ENCODE measurements at regions not wholly inside any gene's neighbourhood (a gene's known extent, or its start where the extent isn't known, plus 50 kb on each side); places are given as distances from the start of the nearest gene placed in this dataset.

DNA sequence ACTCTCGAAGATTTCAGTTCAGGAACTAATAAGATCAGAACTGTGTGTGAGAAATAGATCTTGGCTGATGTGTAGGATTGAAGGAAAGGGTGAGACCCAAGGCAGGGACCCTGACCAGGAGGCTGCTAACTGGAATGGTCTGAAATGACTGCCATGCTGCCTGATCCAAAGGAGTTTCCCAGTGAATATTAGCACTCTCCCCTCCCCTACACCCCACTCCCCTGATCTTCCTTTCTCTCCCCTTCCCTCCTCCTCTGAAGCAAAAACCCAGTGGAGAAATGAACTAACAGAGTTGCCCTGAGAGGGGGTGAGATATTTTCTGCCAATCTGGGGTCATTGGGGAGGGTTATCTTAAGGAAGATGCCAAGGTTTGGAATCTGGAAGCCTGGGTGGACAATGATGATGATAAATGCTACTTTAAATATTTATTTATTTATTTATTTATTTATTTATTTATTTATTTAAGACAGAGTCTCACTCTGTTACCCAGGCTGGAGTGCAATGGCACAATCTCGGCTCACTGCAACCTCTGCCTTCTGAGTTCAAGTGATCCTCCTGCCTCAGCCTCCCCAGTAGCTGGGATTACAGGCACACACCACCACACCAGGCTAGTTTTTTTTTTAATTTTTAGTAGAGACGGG lies 371.0 kb upstream of the CHD6 start:
- no peak for DNase-seq (ENCODE audit: low read depth, low spot score)
- H3K27ac Mint-ChIP-seq (ENCODE audit: unreplicated experiment) = no peak overlapping the region
- no peaks in the 10 kb centered on the region for H3K9me3 Mint-ChIP-seq
- no peak for TF ChIP-seq CTCF (conservative IDR thresholded peaks at IDR 0.05)
- H3K36me3 Mint-ChIP-seq (ENCODE audit: low read depth) = no peaks in the 10 kb centered on the region
- H3K4me3 Mint-ChIP-seq = no peak overlapping the region
- H3K4me1 Mint-ChIP-seq = no peaks in the 10 kb centered on the region
- peaks cover 19% of the 10 kb centered on the region for H3K27me3 Mint-ChIP-seq (ENCODE audit: low read depth)

DNA sequence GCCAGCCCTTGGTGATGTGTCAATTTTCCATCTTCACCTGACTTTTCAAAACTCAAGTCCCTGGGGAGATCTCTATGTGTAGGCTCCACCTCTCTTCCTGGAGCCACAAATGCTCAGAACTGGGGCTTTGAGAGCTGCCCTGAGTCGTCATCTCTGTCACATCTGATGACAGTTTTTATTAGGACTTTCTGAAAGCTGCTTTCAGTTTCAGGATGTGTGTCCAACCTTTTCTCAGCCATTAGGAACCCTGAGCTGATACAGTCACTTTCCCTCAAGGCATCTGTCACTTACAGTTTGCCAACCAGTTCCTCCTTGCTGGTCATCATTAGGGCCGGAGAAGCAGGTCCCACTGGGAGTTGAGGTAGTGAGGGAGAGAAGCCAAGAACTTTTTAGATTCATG lies 365.9 kb upstream of the CHD6 start:
- H3K4me1 Mint-ChIP-seq = no peaks in the 10 kb centered on the region
- DNase-seq (ENCODE audit: low read depth, low spot score) = no peak
- no peaks in the 10 kb centered on the region for H3K36me3 Mint-ChIP-seq (ENCODE audit: low read depth)
- no peak overlapping the region for H3K27ac Mint-ChIP-seq (ENCODE audit: unreplicated experiment)
- H3K9me3 Mint-ChIP-seq = no peaks in the 10 kb centered on the region
- no peak for TF ChIP-seq CTCF (conservative IDR thresholded peaks at IDR 0.05)
- peaks cover 11% of the 10 kb centered on the region for H3K27me3 Mint-ChIP-seq (ENCODE audit: low read depth)
- no peak overlapping the region for H3K4me3 Mint-ChIP-seq

DNA sequence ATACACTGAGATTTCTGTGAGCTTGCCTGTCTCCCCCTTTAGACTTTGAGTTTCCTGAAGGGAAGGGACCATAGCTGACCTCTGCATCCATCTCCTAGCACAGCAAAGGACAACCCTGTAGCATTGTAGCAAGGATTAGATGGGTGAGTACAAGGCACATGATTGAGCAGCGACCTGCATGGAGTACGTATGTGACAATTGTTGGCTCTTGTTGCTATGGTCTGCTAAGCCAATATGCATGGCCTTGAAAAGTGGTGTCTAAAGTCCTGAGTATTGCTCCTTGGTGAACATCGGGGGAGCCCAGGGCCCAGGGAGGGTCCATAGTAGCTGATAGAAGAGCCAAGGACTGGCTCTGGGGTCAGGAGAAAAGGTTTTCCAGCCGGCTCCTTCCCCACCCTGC lies 365.0 kb upstream of the CHD6 start:
- no peaks in the 10 kb centered on the region for H3K9me3 Mint-ChIP-seq
- H3K36me3 Mint-ChIP-seq (ENCODE audit: low read depth) = no peaks in the 10 kb centered on the region
- H3K4me1 Mint-ChIP-seq = no peaks in the 10 kb centered on the region
- no peak overlapping the region for H3K4me3 Mint-ChIP-seq
- TF ChIP-seq CTCF (conservative IDR thresholded peaks at IDR 0.05) = no peak
- peaks cover 8% of the 10 kb centered on the region for H3K27me3 Mint-ChIP-seq (ENCODE audit: low read depth)
- no peak overlapping the region for H3K27ac Mint-ChIP-seq (ENCODE audit: unreplicated experiment)
- no peak for DNase-seq (ENCODE audit: low read depth, low spot score)

DNA sequence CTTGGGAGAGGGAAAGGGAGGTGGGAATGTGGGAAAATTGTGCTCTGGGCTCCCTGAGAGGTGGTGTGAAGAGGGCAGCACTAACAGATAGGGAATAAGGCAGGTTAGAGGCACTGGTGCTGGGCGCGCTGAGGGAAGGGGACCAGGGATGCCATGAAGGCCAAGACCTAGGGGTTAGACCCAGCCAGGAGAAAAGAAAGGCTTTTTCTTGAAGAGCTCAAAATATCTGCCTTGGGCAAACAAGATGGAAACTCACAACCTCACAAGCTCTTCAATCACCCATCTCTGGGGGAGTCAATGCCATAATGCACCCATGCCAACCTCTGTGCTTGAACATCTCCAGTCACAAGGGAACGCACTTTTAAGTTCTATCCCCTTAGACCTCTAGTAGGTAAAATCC lies 363.6 kb upstream of the CHD6 start:
- no peak overlapping the region for H3K27ac Mint-ChIP-seq (ENCODE audit: unreplicated experiment)
- DNase-seq (ENCODE audit: low read depth, low spot score) = no peak
- H3K4me1 Mint-ChIP-seq = no peaks in the 10 kb centered on the region
- H3K27me3 Mint-ChIP-seq (ENCODE audit: low read depth) = peaks cover 9% of the 10 kb centered on the region
- H3K9me3 Mint-ChIP-seq = no peaks in the 10 kb centered on the region
- H3K4me3 Mint-ChIP-seq = no peak overlapping the region
- no peak for TF ChIP-seq CTCF (conservative IDR thresholded peaks at IDR 0.05)
- no peaks in the 10 kb centered on the region for H3K36me3 Mint-ChIP-seq (ENCODE audit: low read depth)

DNA sequence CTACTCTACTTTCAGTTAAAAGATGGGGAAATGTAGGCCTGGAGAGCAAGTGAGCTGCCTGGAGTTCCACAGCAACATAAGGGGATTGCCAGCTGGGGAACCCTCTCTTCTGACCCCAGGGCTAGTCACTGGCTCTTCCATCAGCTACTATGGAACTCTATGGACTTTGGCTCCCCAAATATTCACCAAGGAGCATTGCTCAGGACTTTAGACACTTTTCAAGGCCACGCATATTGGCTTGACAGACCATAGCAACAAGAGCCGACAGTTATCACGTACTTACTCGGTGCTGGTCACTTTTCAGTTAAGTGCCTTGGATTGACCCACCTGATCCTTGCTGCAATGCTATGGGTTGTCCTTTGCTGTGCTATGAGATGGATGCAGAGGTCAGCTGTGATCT lies 360.7 kb upstream of the CHD6 start:
- no peak for TF ChIP-seq CTCF (conservative IDR thresholded peaks at IDR 0.05)
- Mint-ChIP-seq H3K9me3 (no peaks in the 10 kb centered on the region), H3K27me3 (ENCODE audit: low read depth) (peaks cover 10% of the 10 kb centered on the region)

More for the DNA sequence above, 360.7 kb upstream of the CHD6 start:
- Mint-ChIP-seq H3K4me3 (no peak overlapping the region), H3K4me1 (no peaks in the 10 kb centered on the region), H3K27ac (ENCODE audit: unreplicated experiment) (no peak overlapping the region), H3K36me3 (ENCODE audit: low read depth) (no peaks in the 10 kb centered on the region)
- DNase-seq (ENCODE audit: low read depth, low spot score) = no peak
